Sigmoid colon (tissue), 4 donors: ENCODE measurements at regions not wholly inside any gene's neighbourhood (a gene's known extent, or its start where the extent isn't known, plus 50 kb on each side); places are given as distances from the start of the nearest gene placed in this dataset.

ENCODE experiments used
- CTCF ChIP-seq, 4 experiments: fragments of 450-650 bp in 3 of 4; fragments of 200-600 bp in 1 of 4; IDR thresholded peaks; one replicate each; pipeline ENCODE4 v1.5.1; 2016 to 2019; ENCODE audit warnings: antibody characterized with exemption in 4 of 4, mild to moderate bottlenecking in 3 of 4, moderate library complexity in 2 of 4
- EP300 ChIP-seq, 4 donors: sonication (generic); formaldehyde crosslinking; IDR thresholded peaks; one replicate each; pipeline ENCODE4 v1.6.1; 2017; ENCODE audit warnings: antibody characterized with exemption in 4 of 4
- POLR2AphosphoS5 ChIP-seq, 4 donors: sonication (generic); formaldehyde crosslinking; IDR thresholded peaks; one replicate each; pipeline ENCODE4 v1.6.1; 2017; ENCODE audit warnings: antibody characterized with exemption in 4 of 4

- TF ChIP-seq CTCF (IDR thresholded peaks at IDR 0.05) (no peak), POLR2AphosphoS5 (IDR thresholded peaks at IDR 0.05) (no peak), EP300 (IDR thresholded peaks at IDR 0.05) (no peak)
Measured at GRCh38 chr11:109048098-109048497, 373.9 kb upstream of the C11orf87 start.
